Trophoblast cell (in vitro differentiated cells and primary cell): ENCODE measurements at regions not wholly inside any gene's neighbourhood (a gene's known extent, or its start where the extent isn't known, plus 50 kb on each side); places are given as distances from the start of the nearest gene placed in this dataset.
"Not testable (repeated sequence)": the region's sequence is repeated elsewhere in the genome, so short reads cannot be mapped to it uniquely, and the experiment has no call there.

ENCODE experiments used
- DNase-seq, 2 donors: peaks; one replicate each; pipeline ENCODE4 v3.0.0-alpha.2; 2016
- H2AFZ ChIP-seq: 2 replicates; pipeline ENCODE4 v1.6.1; 2013; ENCODE audit warnings: low read length, moderate library complexity, mild to moderate bottlenecking; ENCODE audit not compliant: insufficient read depth, poor library complexity
- H2AK5ac ChIP-seq: 2 replicates; pipeline ENCODE4 v1.6.1; 2013; ENCODE audit warnings: mild to moderate bottlenecking, low read length
- H2BK120ac ChIP-seq: 2 replicates; pipeline ENCODE4 v1.6.1; 2013; ENCODE audit warnings: low read length, mild to moderate bottlenecking, moderate library complexity; ENCODE audit not compliant: insufficient read depth, poor library complexity
- H2BK12ac ChIP-seq: 2 replicates; pipeline ENCODE4 v1.6.1; 2013; ENCODE audit warnings: mild to moderate bottlenecking, low read length, moderate library complexity
- H2BK5ac ChIP-seq: 2 replicates; pipeline ENCODE4 v1.6.1; 2013; ENCODE audit warnings: low read length, low read depth, moderate library complexity, mild to moderate bottlenecking; ENCODE audit not compliant: poor library complexity
- H3K14ac ChIP-seq: 2 replicates; pipeline ENCODE4 v1.6.1; 2013; ENCODE audit warnings: mild to moderate bottlenecking, low read length
- H3K18ac ChIP-seq: 2 replicates; pipeline ENCODE4 v1.6.1; 2013; ENCODE audit warnings: mild to moderate bottlenecking, low read length
- H3K23ac ChIP-seq: 2 replicates; pipeline ENCODE4 v1.6.1; 2013; ENCODE audit warnings: low read length
- H3K27ac ChIP-seq: 2 replicates; pipeline ENCODE4 v1.5.1; 2013; ENCODE audit warnings: low read depth, mild to moderate bottlenecking, inconsistent platforms, low read length, moderate library complexity
- H3K27me3 ChIP-seq: 2 replicates; pipeline ENCODE4 v1.6.1; 2013; ENCODE audit warnings: inconsistent platforms, mild to moderate bottlenecking, low read length, moderate library complexity; ENCODE audit not compliant: insufficient read depth
- H3K36me3 ChIP-seq, 2 experiments: 1 replicate in 1 of 2; 2 replicates in 1 of 2; pipeline ENCODE4 v1.6.1; 2013; ENCODE audit warnings: low read length in 2 of 2, mild to moderate bottlenecking in 2 of 2, moderate library complexity in 1 of 2; ENCODE audit not compliant: insufficient read depth in 2 of 2, control insufficient read depth in 1 of 2
- H3K4ac ChIP-seq: 2 replicates; pipeline ENCODE4 v1.6.1; 2013; ENCODE audit warnings: low read depth, mild to moderate bottlenecking, low read length, moderate library complexity
- H3K4me1 ChIP-seq, 2 experiments: 1 replicate in 1 of 2; 2 replicates in 1 of 2; pipeline ENCODE4 v1.6.1; 2013; ENCODE audit warnings: low read length in 2 of 2, mild to moderate bottlenecking in 2 of 2, moderate library complexity in 1 of 2; ENCODE audit not compliant: insufficient read depth in 2 of 2, control insufficient read depth in 1 of 2
- H3K4me2 ChIP-seq: 2 replicates; pipeline ENCODE4 v1.6.1; 2013; ENCODE audit warnings: inconsistent platforms, mild to moderate bottlenecking, low read length, moderate library complexity
- H3K4me3 ChIP-seq: 2 replicates; pipeline ENCODE4 v1.5.1; 2013; ENCODE audit warnings: mild to moderate bottlenecking, low read depth, low read length, inconsistent platforms
- H3K79me1 ChIP-seq: one replicate; pipeline ENCODE4 v1.6.1; 2013; ENCODE audit warnings: low read length
- H3K79me2 ChIP-seq: 2 replicates; pipeline ENCODE4 v1.6.1; 2013; ENCODE audit warnings: low read length, mild to moderate bottlenecking; ENCODE audit not compliant: control insufficient read depth, insufficient read depth, poor library complexity
- H3K9ac ChIP-seq: 2 replicates; pipeline ENCODE4 v1.6.1; 2013; ENCODE audit warnings: mild to moderate bottlenecking, low read length
- H3K9me3 ChIP-seq: 2 replicates; pipeline ENCODE4 v1.6.1; 2013; ENCODE audit warnings: low read depth, mild to moderate bottlenecking, control low read depth, inconsistent platforms, low read length; ENCODE audit not compliant: insufficient read depth
- H4K12ac ChIP-seq: 2 replicates; pipeline ENCODE4 v1.6.1; 2013; ENCODE audit warnings: low read depth, mild to moderate bottlenecking, low read length, moderate library complexity
- H4K8ac ChIP-seq: 2 replicates; pipeline ENCODE4 v1.6.1; 2013; ENCODE audit warnings: low read depth, mild to moderate bottlenecking, low read length, moderate library complexity
- H4K91ac ChIP-seq: one replicate; pipeline ENCODE4 v1.6.1; 2013; ENCODE audit warnings: low read depth, mild to moderate bottlenecking, low read length, moderate library complexity
- WGBS: extraction: QIAGEN DNeasy Blood & Tissue Kit; methylation state at CpG from one replicate; pipeline ENCODE4 v1.1.7; 2013; ENCODE audit warnings: missing lambda C conversion rate; ENCODE audit not compliant: insufficient read length, insufficient coverage; ENCODE audit errors: extremely low coverage; 5-methylcytosine and 5-hydroxymethylcytosine counted together

GRCh38 chr5:34460496-34460895 is 195.6 kb upstream of the RAI14 start:
- H3K4ac ChIP-seq, result no peak overlapping the region
- no peak overlapping the region for H2AFZ ChIP-seq
- no peak overlapping the region for H3K14ac ChIP-seq
- H3K4me3 ChIP-seq, result no peak overlapping the region
- H2AK5ac ChIP-seq, result no peak overlapping the region
- DNase-seq, result no peak
- H3K9me3 ChIP-seq, result no peaks in the 10 kb centered on the region
- H4K91ac ChIP-seq, result no peak overlapping the region
- no peak overlapping the region for H2BK5ac ChIP-seq
- no peak overlapping the region for H4K8ac ChIP-seq
- H3K4me2 ChIP-seq, result no peak overlapping the region
- no peak overlapping the region for H4K12ac ChIP-seq
- no peak overlapping the region for H2BK12ac ChIP-seq
- no peak overlapping the region for H3K18ac ChIP-seq
- H3K9ac ChIP-seq, result no peak overlapping the region
- WGBS, result no CpG with 5 or more reads among the region's 1 CpG
- H3K4me1 ChIP-seq, result no peaks in the 10 kb centered on the region
- no peaks in the 10 kb centered on the region for H3K79me1 ChIP-seq
- H3K27me3 ChIP-seq, result no peaks in the 10 kb centered on the region
- no peak overlapping the region for H2BK120ac ChIP-seq
- no peaks in the 10 kb centered on the region for H3K79me2 ChIP-seq
- H3K36me3 ChIP-seq, result no peaks in the 10 kb centered on the region
- no peak overlapping the region for H3K23ac ChIP-seq
- H3K27ac ChIP-seq, result no peak overlapping the region

DNA sequence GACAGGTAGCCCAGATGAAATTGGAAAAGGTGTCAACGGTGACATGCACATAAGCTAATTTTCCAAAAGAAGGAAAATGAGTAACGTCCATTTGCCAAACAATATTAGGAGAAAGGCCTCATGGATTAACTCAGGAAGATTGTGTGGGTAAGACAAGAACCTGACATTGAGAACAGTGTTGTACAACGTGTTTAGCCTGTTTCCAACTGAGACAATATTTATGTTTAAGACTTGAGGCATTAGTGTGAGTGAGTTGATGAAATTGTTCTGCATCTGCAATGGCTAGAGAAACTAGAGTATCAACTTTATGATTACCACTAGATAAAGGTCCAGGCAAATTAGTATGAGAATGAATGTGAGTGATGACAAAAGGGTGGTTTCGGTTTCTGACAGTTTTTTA is 191.3 kb upstream of the RAI14 start:
- Histone ChIP-seq H3K79me1 (peaks cover 2% of the 10 kb centered on the region), H4K8ac (no peak overlapping the region), H3K9ac (no peak overlapping the region), H3K4me2 (no peak overlapping the region), H4K12ac (no peak overlapping the region), H4K91ac (no peak overlapping the region), H3K14ac (no peak overlapping the region), H3K23ac (no peak overlapping the region), H2BK120ac (no peak overlapping the region), H2BK5ac (no peak overlapping the region), H3K4me3 (no peak overlapping the region), H2BK12ac (no peak overlapping the region), H3K27ac (no peak overlapping the region), H3K27me3 (no peaks in the 10 kb centered on the region), H3K79me2 (no peaks in the 10 kb centered on the region), H3K4ac (no peak overlapping the region), H3K18ac (no peak overlapping the region), H3K9me3 (peaks cover 2% of the 10 kb centered on the region), H2AK5ac (no peak overlapping the region), H3K36me3 (no peaks in the 10 kb centered on the region), H2AFZ (no peak overlapping the region), H3K4me1 (peaks cover 0 to 5% of the 10 kb centered on the region in 2 experiments)
- no peak for DNase-seq
- no CpG with 5 or more reads among the region's 4 CpGs for WGBS

DNA sequence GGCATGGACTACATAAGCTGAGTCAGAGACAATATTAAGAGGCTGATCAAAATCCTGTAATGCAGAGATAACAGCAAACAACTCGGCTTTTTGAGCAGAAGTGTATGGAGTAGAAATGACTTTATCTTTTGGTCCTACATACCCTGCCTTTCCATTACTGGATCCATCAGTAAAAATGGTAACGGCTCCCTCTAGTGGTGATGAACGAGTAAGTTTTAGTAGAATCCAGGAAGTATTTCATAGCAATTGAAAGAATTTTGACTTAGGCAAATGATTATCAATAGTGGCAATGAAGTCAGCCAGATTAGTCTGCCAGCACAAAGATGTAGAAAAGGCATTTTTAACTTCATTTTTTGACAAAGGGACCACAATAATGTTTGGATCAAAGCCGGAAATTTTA is 190.8 kb upstream of the RAI14 start:
- H3K4me3 ChIP-seq, H2BK120ac ChIP-seq, H3K4me1 ChIP-seq, H3K4me2 ChIP-seq, H3K79me2 ChIP-seq, H3K79me1 ChIP-seq, H3K9ac ChIP-seq, H2AK5ac ChIP-seq, H2BK12ac ChIP-seq, H4K12ac ChIP-seq, H3K9me3 ChIP-seq, H3K14ac ChIP-seq, H2AFZ ChIP-seq, H3K4ac ChIP-seq, H4K91ac ChIP-seq, H3K27ac ChIP-seq, H3K36me3 ChIP-seq, H3K27me3 ChIP-seq, H4K8ac ChIP-seq, H2BK5ac ChIP-seq, H3K23ac ChIP-seq, H3K18ac ChIP-seq: not testable (repeated sequence)
- peak in 1 of 2 donors; percentile 77 for DNase-seq
- no CpG with 5 or more reads among the region's 4 CpGs for WGBS

GRCh38 chr5:34466519-34467388 is 189.4 kb upstream of the RAI14 start:
- not testable (repeated sequence) for H3K79me2 ChIP-seq, H3K27me3 ChIP-seq, H3K36me3 ChIP-seq, H2AK5ac ChIP-seq, H3K4ac ChIP-seq, H2BK5ac ChIP-seq, H3K9ac ChIP-seq, DNase-seq, H3K4me2 ChIP-seq, H2BK12ac ChIP-seq, H3K79me1 ChIP-seq, H3K4me3 ChIP-seq, H4K8ac ChIP-seq, H4K12ac ChIP-seq, H3K27ac ChIP-seq, H4K91ac ChIP-seq, H2BK120ac ChIP-seq, H3K18ac ChIP-seq, H3K4me1 ChIP-seq, H3K23ac ChIP-seq, H2AFZ ChIP-seq, H3K14ac ChIP-seq, H3K9me3 ChIP-seq
- WGBS, result no CpG with 5 or more reads among the region's 6 CpGs
